ENCODE measurements at regions not wholly inside any gene's neighbourhood (a gene's known extent, or its start where the extent isn't known, plus 50 kb on each side); places are given as distances from the start of the nearest gene placed in this dataset.

GRCh38 chr11:104650234-104650633, 248.0 kb downstream of the CASP12 start:
- no peaks in the 10 kb centered on the region for H3K36me3 ChIP-seq (ENCODE audit: control insufficient read depth in 2 of 2, insufficient read depth in 1 of 2, low read length in 2 of 2)
- no peak overlapping the region for H3K4me3 ChIP-seq (ENCODE audit: low read depth, low read length)
- POLR2A ChIA-PET: no interaction called here
- TF ChIP-seq ZBTB49 (tag by site-specific recombination; IDR thresholded peaks at IDR 0.05; ENCODE audit: low read depth): no peak
- no peak for TF ChIP-seq ATF2 (tag by site-specific recombination; IDR thresholded peaks at IDR 0.05; ENCODE audit: low read depth)
- TF ChIP-seq SETDB1 (IDR thresholded peaks at IDR 0.05; ENCODE audit: insufficient read length, low read length): peak; percentile 96
- no peak for TF ChIP-seq ZNF707 (tag by site-specific recombination; IDR thresholded peaks at IDR 0.05)
- peak; percentile 93 for TF ChIP-seq TRIM28 (IDR thresholded peaks at IDR 0.05; ENCODE audit: borderline replicate concordance, low read length)
- CTCF ChIA-PET: no interaction called here
- H3K4me1 ChIP-seq (ENCODE audit: control insufficient read depth, insufficient read depth, low read length): no peaks in the 10 kb centered on the region
- no peak overlapping the region for H3K27ac ChIP-seq (ENCODE audit: extremely low read depth, low read depth, low read length)
- no peaks in the 10 kb centered on the region for H3K9me3 ChIP-seq (ENCODE audit: control insufficient read depth, insufficient read depth, low read depth, low read length)

- H3K27ac ChIP-seq (ENCODE audit: extremely low read depth, low read depth, low read length): no peak overlapping the region
- H3K4me1 ChIP-seq (ENCODE audit: control insufficient read depth, insufficient read depth, low read length): no peaks in the 10 kb centered on the region
- no peak overlapping the region for H3K4me3 ChIP-seq (ENCODE audit: low read depth, low read length)
- H3K36me3 ChIP-seq (ENCODE audit: control insufficient read depth in 2 of 2, insufficient read depth in 1 of 2, low read length in 2 of 2): no peaks in the 10 kb centered on the region
- H3K9me3 ChIP-seq (ENCODE audit: control insufficient read depth, insufficient read depth, low read depth, low read length): no peaks in the 10 kb centered on the region
- no peak for TF ChIP-seq BCL11A (tag by site-specific recombination; IDR thresholded peaks at IDR 0.05; ENCODE audit: low read depth)
- POLR2A ChIA-PET: no interaction called here
- CTCF ChIA-PET: no interaction called here
Observed at GRCh38 chr11:104649002-104649401, 249.3 kb downstream of the CASP12 start.

GRCh38 chr11:104645261-104646222, 252.7 kb downstream of the CASP12 start:
- TF ChIP-seq ZNF155 (tag by site-specific recombination; IDR thresholded peaks at IDR 0.05) (no peak), ZNF610 (tag by site-specific recombination; IDR thresholded peaks at IDR 0.05; ENCODE audit: borderline replicate concordance) (no peak), ZSCAN18 (tag by site-specific recombination; IDR thresholded peaks at IDR 0.05) (no peak), BCL6B (tag by site-specific recombination; IDR thresholded peaks at IDR 0.05) (no peak), ZNF660 (tag by site-specific recombination; IDR thresholded peaks at IDR 0.05) (no peak), ZNF266 (tag by site-specific recombination; IDR thresholded peaks at IDR 0.05; ENCODE audit: low read depth) (no peak)
- POLR2A ChIA-PET: no interaction called here
- Histone ChIP-seq H3K36me3 (ENCODE audit: control insufficient read depth in 2 of 2, insufficient read depth in 1 of 2, low read length in 2 of 2) (no peaks in the 10 kb centered on the region), H3K4me1 (ENCODE audit: control insufficient read depth, insufficient read depth, low read length) (no peaks in the 10 kb centered on the region), H3K4me3 (ENCODE audit: low read depth, low read length) (no peak overlapping the region), H3K27ac (ENCODE audit: extremely low read depth, low read depth, low read length) (no peak overlapping the region), H3K9me3 (ENCODE audit: control insufficient read depth, insufficient read depth, low read depth, low read length) (no peaks in the 10 kb centered on the region)
- CTCF ChIA-PET: interaction anchor here (0.7 kb wide), 1 partner anchor 25 kb away, joined by 4 read pairs; no protein-coding TSS in a partner anchor

All from HEK293 (cell line).